Fibroblast of peridontal ligament (primary cell): ENCODE measurements at regions not wholly inside any gene's neighbourhood (a gene's known extent, or its start where the extent isn't known, plus 50 kb on each side); places are given as distances from the start of the nearest gene placed in this dataset.
A peak's percentile ranks its signal among the peaks of the same experiment; 100 is the strongest.

Source experiments
- DNase-seq: peaks from one replicate; pipeline ENCODE4 v3.0.0-alpha.2; 2010; ENCODE audit errors: extremely low read depth

GRCh38 chr11:32039149-32039548, 51.7 kb upstream of the RCN1 start:
- DNase-seq = no peak

- peak; percentile 89 for DNase-seq
Observed at GRCh38 chr11:32034680-32035079, 56.2 kb upstream of the RCN1 start.

GRCh38 chr11:32034149-32034548, 56.7 kb upstream of the RCN1 start:
- peak; percentile 100 for DNase-seq

GRCh38 chr11:32033491-32033890, 57.4 kb upstream of the RCN1 start:
- DNase-seq = peak; percentile 60

- DNase-seq = peak; percentile 20
Observed at GRCh38 chr11:32033067-32033466, 57.8 kb upstream of the RCN1 start.

- DNase-seq = peak; percentile 60
Observed at GRCh38 chr11:32032478-32032877, 58.4 kb upstream of the RCN1 start.

- DNase-seq = no peak
Observed at GRCh38 chr11:32032052-32032451, 58.8 kb upstream of the RCN1 start.

- DNase-seq = peak; percentile 31
Observed at GRCh38 chr11:32030875-32031503, 59.9 kb upstream of the RCN1 start.

- peak; percentile 73 for DNase-seq
Observed at GRCh38 chr11:32029721-32030120, 61.2 kb upstream of the RCN1 start.

GRCh38 chr11:32028201-32028600, 62.7 kb upstream of the RCN1 start:
- no peak for DNase-seq

GRCh38 chr11:32026766-32027165, 64.1 kb upstream of the RCN1 start:
- DNase-seq = no peak

GRCh38 chr11:32024948-32025347, 65.9 kb upstream of the RCN1 start:
- no peak for DNase-seq

GRCh38 chr11:32023370-32024305, 67.2 kb upstream of the RCN1 start:
- peak; percentile 46 for DNase-seq

GRCh38 chr11:32018672-32019071, 72.2 kb upstream of the RCN1 start:
- no peak for DNase-seq

- no peak for DNase-seq
Observed at GRCh38 chr11:32016111-32016510, 74.8 kb upstream of the RCN1 start.

GRCh38 chr11:32015427-32015826, 75.4 kb upstream of the RCN1 start:
- DNase-seq = no peak

GRCh38 chr11:32013603-32014002, 77.3 kb upstream of the RCN1 start:
- DNase-seq = no peak

GRCh38 chr11:32012049-32012448, 78.8 kb upstream of the RCN1 start:
- DNase-seq = no peak

GRCh38 chr11:32008880-32009551, 81.9 kb upstream of the RCN1 start:
- no peak for DNase-seq

- peak; percentile 72 for DNase-seq
Observed at GRCh38 chr11:32006799-32007388, 84.0 kb upstream of the RCN1 start.

GRCh38 chr11:32005786-32006416, 85.0 kb upstream of the RCN1 start:
- no peak for DNase-seq

- no peak for DNase-seq
Observed at GRCh38 chr11:32003335-32003734, 87.5 kb upstream of the RCN1 start.
